HG03520 (cell line): ENCODE measurements at regions not wholly inside any gene's neighbourhood (a gene's known extent, or its start where the extent isn't known, plus 50 kb on each side); places are given as distances from the start of the nearest gene placed in this dataset.

Experiments used
- ATAC-seq: cut with Tn5 transposase; IDR thresholded peaks from one replicate; pipeline ENCODE4 v1.9.1; 2021; ENCODE audit warnings: mild to moderate bottlenecking, moderate library complexity; ENCODE audit not compliant: unreplicated experiment

- no peak for ATAC-seq
These were observed 716.0 kb downstream of the KCTD16 start for GRCh38 chr5:144886668-144887067.

GRCh38 chr5:144882739-144883283 is 712.1 kb downstream of the KCTD16 start:
- ATAC-seq = no peak

- no peak for ATAC-seq
These were observed 709.8 kb downstream of the KCTD16 start for GRCh38 chr5:144880513-144880912.

- no peak for ATAC-seq
These were observed 706.3 kb downstream of the KCTD16 start for GRCh38 chr5:144876990-144877389.

GRCh38 chr5:144873076-144873475 is 702.4 kb downstream of the KCTD16 start:
- ATAC-seq = no peak

- no peak for ATAC-seq
These were observed 693.4 kb downstream of the KCTD16 start for GRCh38 chr5:144864118-144864517.

- no peak for ATAC-seq
These were observed 686.8 kb downstream of the KCTD16 start for GRCh38 chr5:144857454-144857853.

- ATAC-seq = no peak
These were observed 673.4 kb downstream of the KCTD16 start for GRCh38 chr5:144844086-144844485.

GRCh38 chr5:144832416-144832815 is 661.7 kb downstream of the KCTD16 start:
- ATAC-seq = no peak

- no peak for ATAC-seq
These were observed 661.0 kb downstream of the KCTD16 start for GRCh38 chr5:144831650-144832049.

- ATAC-seq = no peak
These were observed 651.8 kb downstream of the KCTD16 start for GRCh38 chr5:144822503-144822902.

- ATAC-seq = no peak
These were observed 649.6 kb downstream of the KCTD16 start for GRCh38 chr5:144820278-144820677.

- no peak for ATAC-seq
These were observed 644.5 kb downstream of the KCTD16 start for GRCh38 chr5:144815131-144815530.

GRCh38 chr5:144812763-144813162 is 642.1 kb downstream of the KCTD16 start:
- no peak for ATAC-seq

GRCh38 chr5:144800169-144800568 is 629.5 kb downstream of the KCTD16 start:
- no peak for ATAC-seq

GRCh38 chr5:144798595-144798994 is 627.9 kb downstream of the KCTD16 start:
- no peak for ATAC-seq

- ATAC-seq = no peak
These were observed 624.2 kb downstream of the KCTD16 start for GRCh38 chr5:144794922-144795321.

GRCh38 chr5:144788556-144788955 is 617.9 kb downstream of the KCTD16 start:
- ATAC-seq = no peak

GRCh38 chr5:144788046-144788445 is 617.4 kb downstream of the KCTD16 start:
- ATAC-seq = no peak

- no peak for ATAC-seq
These were observed 608.7 kb downstream of the KCTD16 start for GRCh38 chr5:144779368-144779767.

GRCh38 chr5:144778561-144778960 is 607.9 kb downstream of the KCTD16 start:
- no peak for ATAC-seq

- ATAC-seq = no peak
These were observed 603.5 kb downstream of the KCTD16 start for GRCh38 chr5:144774197-144774596.

- ATAC-seq = no peak
These were observed 603.0 kb downstream of the KCTD16 start for GRCh38 chr5:144773628-144774027.
